GM12891 (cell line): ENCODE measurements at regions not wholly inside any gene's neighbourhood (a gene's known extent, or its start where the extent isn't known, plus 50 kb on each side); places are given as distances from the start of the nearest gene placed in this dataset.

Source experiments
- POLR2A ChIP-seq: IDR thresholded peaks from 2 replicates; pipeline ENCODE4 v1.6.1; 2011; ENCODE audit warnings: low read depth, low read length, control low read depth
- POLR2AphosphoS5 ChIP-seq: IDR thresholded peaks from 2 replicates; pipeline ENCODE4 v1.6.1; 2011; ENCODE audit warnings: low read depth, low read length, control low read depth
- POU2F2 ChIP-seq: IDR thresholded peaks from 2 replicates; pipeline ENCODE4 v1.6.1; 2011; ENCODE audit warnings: low read depth, mild to moderate bottlenecking, control low read depth, low read length, moderate library complexity
- TAF1 ChIP-seq: IDR thresholded peaks from 2 replicates; pipeline ENCODE4 v1.6.1; 2011; ENCODE audit warnings: low read depth, low read length, control low read depth

DNA sequence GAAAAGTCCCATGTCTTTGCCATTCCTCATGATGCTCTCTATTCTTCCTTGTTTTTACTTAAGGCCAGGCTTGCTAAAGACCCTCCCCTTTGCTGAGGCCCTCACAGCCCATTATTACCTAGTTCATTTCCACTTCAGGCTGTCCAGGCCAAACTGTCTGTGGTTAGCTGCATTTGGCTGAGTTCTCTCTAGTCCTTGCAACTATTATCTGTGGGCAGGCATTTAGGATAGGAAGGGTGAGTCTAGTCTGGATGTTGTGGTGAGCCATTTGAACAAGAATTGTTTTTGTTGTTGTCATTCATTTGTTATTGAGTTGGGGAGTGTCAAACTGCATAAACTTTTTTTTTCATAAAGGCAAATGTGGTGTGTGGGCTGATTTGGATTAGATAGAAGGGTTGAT lies 182.4 kb downstream of the CD109 start:
- no peak for TF ChIP-seq POU2F2
- TF ChIP-seq TAF1: no peak
- TF ChIP-seq POLR2AphosphoS5: no peak
- TF ChIP-seq POLR2A: no peak
